ENCODE measurements at regions not wholly inside any gene's neighbourhood (a gene's known extent, or its start where the extent isn't known, plus 50 kb on each side); places are given as distances from the start of the nearest gene placed in this dataset.
"Not testable (repeated sequence)": the region's sequence is repeated elsewhere in the genome, so short reads cannot be mapped to it uniquely, and the experiment has no call there.

- DNase-seq (no peak), ATAC-seq (replicated peaks) (no peak)
- Mint-ChIP-seq H3K9me3 (no peaks in the 10 kb centered on the region), H3K27ac (no peak overlapping the region), H3K27me3 (no peaks in the 10 kb centered on the region), H3K36me3 (ENCODE audit: insufficient read depth) (no peaks in the 10 kb centered on the region), H3K4me3 (no peak overlapping the region), H3K4me1 (ENCODE audit: low read depth in 2 of 2) (peaks cover 3 to 4% of the 10 kb centered on the region in 2 donors)
Observed at GRCh38 chr5:68071736-68072135, 143.8 kb upstream of the PIK3R1 start.

GRCh38 chr5:68071282-68071632, 144.3 kb upstream of the PIK3R1 start:
- ATAC-seq (replicated peaks) (no peak), DNase-seq (no peak)
- Mint-ChIP-seq H3K27ac (no peak overlapping the region), H3K27me3 (no peaks in the 10 kb centered on the region), H3K9me3 (no peaks in the 10 kb centered on the region), H3K36me3 (ENCODE audit: insufficient read depth) (no peaks in the 10 kb centered on the region), H3K4me1 (ENCODE audit: low read depth in 2 of 2) (peaks cover 3 to 4% of the 10 kb centered on the region in 2 donors), H3K4me3 (no peak overlapping the region)

- Mint-ChIP-seq H3K27me3 (no peaks in the 10 kb centered on the region), H3K9me3 (no peaks in the 10 kb centered on the region), H3K27ac (no peak overlapping the region), H3K4me1 (ENCODE audit: low read depth in 2 of 2) (peaks cover 3 to 4% of the 10 kb centered on the region in 2 donors), H3K36me3 (ENCODE audit: insufficient read depth) (no peaks in the 10 kb centered on the region), H3K4me3 (no peak overlapping the region)
- no peak for DNase-seq
- no peak for ATAC-seq (replicated peaks)
Observed at GRCh38 chr5:68070591-68071281, 144.8 kb upstream of the PIK3R1 start.

- no peak for DNase-seq
- Mint-ChIP-seq H3K4me3 (no peak overlapping the region), H3K36me3 (ENCODE audit: insufficient read depth) (no peaks in the 10 kb centered on the region), H3K9me3 (no peaks in the 10 kb centered on the region), H3K27ac (no peak overlapping the region), H3K4me1 (ENCODE audit: low read depth in 2 of 2) (peaks cover 3 to 4% of the 10 kb centered on the region in 2 donors), H3K27me3 (no peaks in the 10 kb centered on the region)
- no peak for ATAC-seq (replicated peaks)
Observed at GRCh38 chr5:68067976-68068603, 147.5 kb upstream of the PIK3R1 start.

GRCh38 chr5:68067291-68067690, 148.3 kb upstream of the PIK3R1 start:
- Mint-ChIP-seq H3K27me3 (peaks cover 0 to 5% of the 10 kb centered on the region in 2 donors), H3K27ac (no peak overlapping the region), H3K9me3 (no peaks in the 10 kb centered on the region), H3K36me3 (ENCODE audit: insufficient read depth) (no peaks in the 10 kb centered on the region), H3K4me3 (no peak overlapping the region), H3K4me1 (ENCODE audit: low read depth in 2 of 2) (peaks cover 3 to 4% of the 10 kb centered on the region in 2 donors)
- DNase-seq: no peak
- ATAC-seq (replicated peaks): no peak

GRCh38 chr5:68066277-68066955, 149.1 kb upstream of the PIK3R1 start:
- H3K27ac Mint-ChIP-seq: no peak overlapping the region
- H3K36me3 Mint-ChIP-seq (ENCODE audit: insufficient read depth): no peaks in the 10 kb centered on the region
- no peaks in the 10 kb centered on the region for H3K4me1 Mint-ChIP-seq (ENCODE audit: low read depth in 2 of 2)
- ATAC-seq (replicated peaks): no peak
- no peaks in the 10 kb centered on the region for H3K9me3 Mint-ChIP-seq
- peaks cover 6 to 13% of the 10 kb centered on the region in 2 donors for H3K27me3 Mint-ChIP-seq
- no peak for DNase-seq
- no peak overlapping the region for H3K4me3 Mint-ChIP-seq

DNA sequence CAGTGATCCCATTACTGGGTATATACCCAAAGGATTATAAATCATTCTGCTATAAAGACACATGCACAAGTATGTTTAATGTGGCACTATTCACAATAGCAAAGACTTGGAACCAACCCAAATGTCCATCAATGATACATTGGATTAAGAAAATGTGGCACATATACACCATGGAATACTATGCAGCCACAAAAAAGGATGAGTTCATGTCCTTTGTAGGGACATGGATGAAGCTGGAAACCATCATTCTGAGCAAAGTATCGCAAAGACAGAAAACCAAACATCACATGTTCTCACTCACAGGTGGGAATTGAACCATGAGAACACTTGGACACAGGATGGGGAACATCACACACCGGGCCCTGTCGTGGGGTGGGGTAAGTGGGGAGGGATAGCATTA, 150.2 kb upstream of the PIK3R1 start:
- H3K36me3 Mint-ChIP-seq (ENCODE audit: insufficient read depth); H3K9me3 Mint-ChIP-seq; ATAC-seq (replicated peaks); H3K27ac Mint-ChIP-seq; DNase-seq; H3K4me1 Mint-ChIP-seq (ENCODE audit: low read depth in 2 of 2); H3K4me3 Mint-ChIP-seq: not testable (repeated sequence)
- H3K27me3 Mint-ChIP-seq: peaks cover 6 to 24% of the 10 kb centered on the region in 2 donors

GRCh38 chr5:68060382-68060781, 155.2 kb upstream of the PIK3R1 start:
- ATAC-seq (replicated peaks): no peak
- no peak overlapping the region for H3K27ac Mint-ChIP-seq
- no peaks in the 10 kb centered on the region for H3K9me3 Mint-ChIP-seq

GRCh38 chr5:68057191-68057590, 158.4 kb upstream of the PIK3R1 start:
- Mint-ChIP-seq H3K4me1 (ENCODE audit: low read depth in 2 of 2) (no peaks in the 10 kb centered on the region), H3K9me3 (no peaks in the 10 kb centered on the region), H3K36me3 (ENCODE audit: insufficient read depth) (no peaks in the 10 kb centered on the region), H3K27me3 (peaks cover 9 to 27% of the 10 kb centered on the region in 2 donors), H3K4me3 (no peak overlapping the region), H3K27ac (no peak overlapping the region)
- DNase-seq (no peak), ATAC-seq (replicated peaks) (no peak)

More at GRCh38 chr5:68060382-68060781, 155.2 kb upstream of the PIK3R1 start:
- no peak overlapping the region for H3K4me3 Mint-ChIP-seq
- H3K27me3 Mint-ChIP-seq: peaks cover 6 to 30% of the 10 kb centered on the region in 2 donors
- no peaks in the 10 kb centered on the region for H3K36me3 Mint-ChIP-seq (ENCODE audit: insufficient read depth)
- no peaks in the 10 kb centered on the region for H3K4me1 Mint-ChIP-seq (ENCODE audit: low read depth in 2 of 2)
- no peak for DNase-seq

DNA sequence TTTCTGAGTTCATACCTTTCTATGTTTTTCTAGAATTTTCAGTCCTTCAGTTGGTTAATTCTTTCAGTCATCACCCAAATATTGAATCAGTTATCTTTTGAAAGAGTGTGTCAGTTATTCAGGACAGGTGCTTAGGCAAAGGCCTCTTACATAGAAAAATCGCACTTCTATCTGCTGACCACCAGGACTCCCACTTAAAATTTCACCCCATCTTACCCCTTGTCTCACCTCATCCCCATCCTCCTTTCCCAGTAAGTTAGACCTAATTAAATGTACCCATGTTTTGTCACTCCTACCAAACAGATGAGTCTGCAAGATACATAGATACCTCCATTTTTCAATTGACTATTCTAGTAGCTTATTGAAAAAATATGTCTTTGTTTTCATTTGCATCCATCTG, 159.9 kb upstream of the PIK3R1 start:
- DNase-seq (no peak), ATAC-seq (replicated peaks) (no peak)
- H3K4me3 Mint-ChIP-seq: no peak overlapping the region
- H3K27ac Mint-ChIP-seq: no peak overlapping the region
- no peaks in the 10 kb centered on the region for H3K4me1 Mint-ChIP-seq (ENCODE audit: low read depth in 2 of 2)
- peaks cover 10 to 24% of the 10 kb centered on the region in 2 donors for H3K27me3 Mint-ChIP-seq
- H3K36me3 Mint-ChIP-seq (ENCODE audit: insufficient read depth): no peaks in the 10 kb centered on the region
- H3K9me3 Mint-ChIP-seq: no peaks in the 10 kb centered on the region

DNA sequence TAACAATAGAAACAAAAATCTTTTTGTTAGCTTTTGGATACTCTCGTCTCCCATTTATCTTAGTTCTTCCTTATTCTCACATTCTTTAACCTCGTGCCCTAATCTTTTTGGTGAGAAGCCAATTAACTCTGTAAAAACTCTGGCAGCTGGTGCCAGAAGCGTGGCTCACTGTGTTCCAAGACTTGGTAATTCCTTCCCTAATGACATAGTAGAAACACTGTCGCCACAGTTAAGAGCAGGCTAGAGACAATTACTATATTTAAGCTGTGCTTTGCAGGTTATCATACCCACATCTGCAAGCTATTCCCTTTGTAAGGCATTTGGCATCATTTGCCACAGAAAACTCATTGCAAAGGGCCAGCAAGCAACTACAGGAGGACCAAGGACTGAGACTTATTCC, 160.9 kb upstream of the PIK3R1 start:
- H3K4me1 Mint-ChIP-seq (ENCODE audit: low read depth in 2 of 2): no peaks in the 10 kb centered on the region
- peaks cover 10 to 20% of the 10 kb centered on the region in 2 donors for H3K27me3 Mint-ChIP-seq
- ATAC-seq (replicated peaks): no peak
- DNase-seq: no peak
- no peaks in the 10 kb centered on the region for H3K36me3 Mint-ChIP-seq (ENCODE audit: insufficient read depth)
- no peaks in the 10 kb centered on the region for H3K9me3 Mint-ChIP-seq
- no peak overlapping the region for H3K4me3 Mint-ChIP-seq
- H3K27ac Mint-ChIP-seq: no peak overlapping the region

DNA sequence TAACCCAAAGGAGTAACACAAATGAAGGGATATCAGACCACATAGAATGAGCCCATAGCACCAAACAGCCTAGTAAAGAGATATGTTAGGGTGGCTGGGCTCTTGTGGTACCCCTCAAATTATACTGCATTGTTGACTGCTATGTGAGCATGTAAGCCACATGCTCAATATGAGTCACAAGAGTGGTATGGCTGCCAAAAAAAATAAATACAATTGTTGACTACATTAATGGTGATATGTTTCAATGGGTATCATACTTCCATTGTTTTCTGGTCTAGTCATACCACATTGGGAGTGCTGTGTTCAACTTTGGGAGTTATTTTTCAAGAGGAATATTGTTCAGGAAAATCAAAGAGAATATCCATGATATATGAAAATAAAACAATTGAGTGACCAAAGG, 162.4 kb upstream of the PIK3R1 start:
- ATAC-seq (replicated peaks): no peak
- no peak for DNase-seq
- no peaks in the 10 kb centered on the region for H3K9me3 Mint-ChIP-seq
- no peak overlapping the region for H3K27ac Mint-ChIP-seq
- H3K4me3 Mint-ChIP-seq: no peak overlapping the region
- H3K27me3 Mint-ChIP-seq: peaks cover 17 to 29% of the 10 kb centered on the region in 2 donors
- H3K36me3 Mint-ChIP-seq (ENCODE audit: insufficient read depth): no peaks in the 10 kb centered on the region
- no peaks in the 10 kb centered on the region for H3K4me1 Mint-ChIP-seq (ENCODE audit: low read depth in 2 of 2)

DNA sequence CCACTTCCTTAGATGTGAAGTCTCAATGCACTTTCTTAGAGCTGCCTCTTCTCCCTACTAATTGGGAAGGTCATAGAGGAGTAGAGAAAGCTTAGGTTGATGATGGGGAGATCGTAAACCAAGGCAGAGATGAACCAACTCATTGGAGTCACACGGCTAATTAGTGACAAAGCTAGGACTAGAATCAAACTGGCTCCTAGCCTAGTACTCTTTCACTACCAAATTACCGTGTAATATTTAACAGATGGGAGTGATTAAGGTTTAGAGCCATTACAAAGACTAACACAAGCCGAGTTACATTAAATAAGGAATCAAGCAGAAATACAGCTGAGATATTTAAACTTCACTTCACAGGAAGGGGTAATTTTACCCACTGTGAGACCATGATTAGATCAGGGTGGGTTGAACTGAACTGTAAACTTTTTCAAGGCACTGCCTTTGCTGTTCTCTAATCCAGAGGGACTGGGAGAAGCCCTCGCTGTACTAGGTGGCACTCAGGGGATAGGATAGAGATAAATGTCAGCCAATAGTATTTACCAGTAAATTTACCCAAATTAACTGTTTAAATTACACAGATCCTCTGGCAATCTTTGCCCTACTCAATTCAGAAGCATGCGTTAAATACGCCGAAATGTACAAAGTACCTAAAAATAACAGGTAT, 166.4 kb upstream of the PIK3R1 start:
- Mint-ChIP-seq H3K27ac (no peak overlapping the region), H3K9me3 (no peaks in the 10 kb centered on the region), H3K4me1 (ENCODE audit: low read depth in 2 of 2) (no peaks in the 10 kb centered on the region), H3K4me3 (no peak overlapping the region), H3K27me3 (peaks cover 24 to 44% of the 10 kb centered on the region in 2 donors), H3K36me3 (ENCODE audit: insufficient read depth) (no peaks in the 10 kb centered on the region)
- ATAC-seq (replicated peaks): no peak
- DNase-seq: no peak
